Loucy (cell line): ENCODE measurements at regions not wholly inside any gene's neighbourhood (a gene's known extent, or its start where the extent isn't known, plus 50 kb on each side); places are given as distances from the start of the nearest gene placed in this dataset.

Source experiments
- H2AFZ ChIP-seq: fragments of 200-600 bp; sonication (generic); 2 replicates; pipeline ENCODE4 v1.6.0; 2016; ENCODE audit warnings: antibody characterized with exemption, mild to moderate bottlenecking, low read length, moderate library complexity
- H3F3A ChIP-seq: fragments of 200-600 bp; 2 replicates; pipeline ENCODE4 v1.6.0; 2016; ENCODE audit warnings: antibody characterized with exemption, low read depth, mild to moderate bottlenecking
- H3K27me3 ChIP-seq: fragments of 200-600 bp; sonication (generic); 2 replicates; pipeline ENCODE4 v1.6.1; 2014; ENCODE audit warnings: low read length, mild to moderate bottlenecking; ENCODE audit not compliant: insufficient read depth, poor library complexity, severe bottlenecking
- H3K36me3 ChIP-seq: fragments of 200-600 bp; sonication (generic); 2 replicates; pipeline ENCODE4 v1.6.1; 2016; ENCODE audit warnings: low read length; ENCODE audit not compliant: insufficient read depth
- H3K4me1 ChIP-seq: fragments of 200-600 bp; sonication (generic); 2 replicates; pipeline ENCODE4 v1.5.1; 2014; ENCODE audit warnings: low read length, mild to moderate bottlenecking; ENCODE audit not compliant: insufficient read depth, poor library complexity, severe bottlenecking
- H3K4me2 ChIP-seq: fragments of 200-600 bp; sonication (generic); 2 replicates; pipeline ENCODE4 v1.6.0; 2014; ENCODE audit warnings: antibody characterized with exemption, low read length, low read depth, mild to moderate bottlenecking; ENCODE audit not compliant: poor library complexity, severe bottlenecking
- H3K4me3 ChIP-seq: fragments of 200-600 bp; sonication (generic); 2 replicates; pipeline ENCODE4 v1.5.1; 2014; ENCODE audit warnings: low read length, mild to moderate bottlenecking, mixed read lengths; ENCODE audit not compliant: poor library complexity, severe bottlenecking
- H3K79me2 ChIP-seq: fragments of 200-600 bp; sonication (generic); 2 replicates; pipeline ENCODE4 v1.6.1; 2014; ENCODE audit warnings: low read length; ENCODE audit not compliant: insufficient read depth
- H3K9ac ChIP-seq: fragments of 200-600 bp; sonication (generic); 2 replicates; pipeline ENCODE4 v1.6.0; 2014; ENCODE audit warnings: mild to moderate bottlenecking, low read depth, low read length, moderate library complexity; ENCODE audit not compliant: poor library complexity, severe bottlenecking
- H3K9me2 ChIP-seq: fragments of 200-600 bp; sonication (generic); replicated peaks from 2 replicates; pipeline ENCODE4 v1.6.1; 2016; ENCODE audit warnings: low read depth, low read length, mixed read lengths
- H3K9me3 ChIP-seq: fragments of 200-600 bp; sonication (generic); 2 replicates; pipeline ENCODE4 v1.6.1; 2014; ENCODE audit warnings: mild to moderate bottlenecking, antibody characterized with exemption, low read length, low read depth; ENCODE audit not compliant: insufficient read depth
- H4K20me1 ChIP-seq: fragments of 200-600 bp; sonication (generic); 2 replicates; pipeline ENCODE4 v1.6.0; 2014; ENCODE audit warnings: antibody characterized with exemption, low read length, mild to moderate bottlenecking; ENCODE audit not compliant: insufficient read depth, poor library complexity, severe bottlenecking
- CTCF ChIP-seq: fragments of 200-600 bp; sonication (generic); conservative IDR thresholded peaks from 2 replicates; pipeline ENCODE4 v1.5.1; 2014; ENCODE audit warnings: mild to moderate bottlenecking, antibody characterized with exemption, low read length
- EZH2phosphoT487 ChIP-seq: fragments of 200-600 bp; IDR thresholded peaks from 2 replicates; pipeline ENCODE4 v1.6.1; 2018; ENCODE audit warnings: antibody characterized with exemption, mild to moderate bottlenecking, moderate library complexity, borderline replicate concordance

GRCh38 chr3:139263798-139264197 lies 80.0 kb upstream of the MRPS22 start:
- Histone ChIP-seq H3K4me3 (no peak overlapping the region), H3F3A (no peaks in the 10 kb centered on the region), H3K9ac (no peak overlapping the region), H3K9me2 (no peaks in the 10 kb centered on the region), H3K4me1 (no peaks in the 10 kb centered on the region), H3K4me2 (no peak overlapping the region), H3K79me2 (no peaks in the 10 kb centered on the region), H3K36me3 (no peaks in the 10 kb centered on the region), H4K20me1 (no peaks in the 10 kb centered on the region), H3K27me3 (no peaks in the 10 kb centered on the region), H3K9me3 (no peaks in the 10 kb centered on the region), H2AFZ (no peak overlapping the region)
- TF ChIP-seq CTCF (no peak), EZH2phosphoT487 (no peak)

GRCh38 chr3:139264375-139264774 lies 79.4 kb upstream of the MRPS22 start:
- Histone ChIP-seq H3K4me3 (no peak overlapping the region), H3F3A (no peaks in the 10 kb centered on the region), H3K4me1 (no peaks in the 10 kb centered on the region), H3K9me3 (no peaks in the 10 kb centered on the region), H3K9ac (no peak overlapping the region), H3K9me2 (no peaks in the 10 kb centered on the region), H2AFZ (no peak overlapping the region), H3K27me3 (no peaks in the 10 kb centered on the region), H3K36me3 (no peaks in the 10 kb centered on the region), H4K20me1 (no peaks in the 10 kb centered on the region), H3K4me2 (no peak overlapping the region), H3K79me2 (no peaks in the 10 kb centered on the region)
- TF ChIP-seq EZH2phosphoT487 = no peak
- no peak for TF ChIP-seq CTCF

- H3K4me3 ChIP-seq = no peak overlapping the region
- no peak overlapping the region for H3K9ac ChIP-seq
- H3K36me3 ChIP-seq = no peaks in the 10 kb centered on the region
- no peaks in the 10 kb centered on the region for H3K9me2 ChIP-seq
- no peaks in the 10 kb centered on the region for H4K20me1 ChIP-seq
- no peaks in the 10 kb centered on the region for H3K4me1 ChIP-seq
- H3K4me2 ChIP-seq = no peak overlapping the region
- H3K9me3 ChIP-seq = no peaks in the 10 kb centered on the region
- H3F3A ChIP-seq = no peaks in the 10 kb centered on the region
- H2AFZ ChIP-seq = no peak overlapping the region
- H3K79me2 ChIP-seq = no peaks in the 10 kb centered on the region
- TF ChIP-seq EZH2phosphoT487 (no peak), CTCF (no peak)
- H3K27me3 ChIP-seq = no peaks in the 10 kb centered on the region
Measured at GRCh38 chr3:139265131-139266016, 78.4 kb upstream of the MRPS22 start.
